ENCODE measurements at regions not wholly inside any gene's neighbourhood (a gene's known extent, or its start where the extent isn't known, plus 50 kb on each side); places are given as distances from the start of the nearest gene placed in this dataset.

DNA sequence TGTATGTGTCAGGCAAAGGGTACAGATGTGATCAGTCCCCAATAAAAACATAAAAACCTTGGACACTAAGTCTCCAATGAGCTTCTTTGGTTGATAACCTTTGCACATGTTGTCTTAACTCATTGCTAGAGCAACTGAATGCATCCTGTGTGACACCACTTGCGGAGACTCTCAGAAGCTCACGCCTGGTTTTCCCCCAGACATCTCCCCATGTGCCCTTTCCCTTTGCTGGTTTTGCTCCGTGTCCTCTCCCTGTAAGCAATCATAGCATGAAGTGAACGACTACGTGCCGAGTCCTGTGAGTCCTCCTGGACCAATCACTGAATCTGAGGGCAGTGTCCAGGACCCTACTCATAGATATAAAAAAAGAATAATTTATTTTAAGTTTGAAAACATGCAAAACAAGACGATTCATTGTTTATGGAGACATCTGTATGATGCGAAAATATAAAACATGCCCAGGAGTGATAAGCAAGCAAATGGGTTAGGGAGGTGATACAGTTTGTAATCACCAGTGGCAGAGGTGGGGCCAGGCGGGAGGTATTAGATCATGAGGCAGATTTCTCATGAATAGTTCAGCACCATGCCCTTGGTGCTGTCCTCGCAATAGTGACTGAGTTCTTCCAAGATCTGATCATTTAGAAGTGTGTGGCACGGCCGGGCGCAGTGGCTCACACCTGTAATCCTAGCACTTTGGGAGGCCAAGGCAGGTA lies 115.5 kb downstream of the MED10 start:
- no peaks in the 10 kb centered on the region for H4K20me1 ChIP-seq (replicated peaks in 1 of 2; ENCODE audit: control insufficient read depth in 1 of 2, insufficient read depth in 2 of 2, low read length in 2 of 2)
- no peak overlapping the region for H3K14ac ChIP-seq (ENCODE audit: insufficient read length)
- WGBS, 2 experiments (ENCODE audit: extremely low coverage in 1 of 2, insufficient coverage in 1 of 2, insufficient read length in 1 of 2, insufficient replicate concordance in 2 of 2, low coverage in 1 of 2, low lambda C conversion rate in 2 of 2, missing lambda C conversion rate in 1 of 2), result 83% methylated on average over 13 of the region's 13 CpGs; no CpG with 5 or more reads in 1 of the 2 experiments
- no peak overlapping the region for H3K27ac ChIP-seq (ENCODE audit: low read depth, low read length)
- H2BK15ac ChIP-seq (ENCODE audit: low read length), result no peak overlapping the region
- no peak overlapping the region for H3K4ac ChIP-seq (replicated peaks; ENCODE audit: insufficient read length, low read depth, low read length)
- H2AK5ac ChIP-seq (ENCODE audit: low read depth, low read length), result no peak overlapping the region
- H3K27me3 ChIP-seq (replicated peaks in 1 of 4; ENCODE audit: control insufficient read depth in 3 of 4, extremely low read depth in 1 of 4, insufficient read depth in 3 of 4, low read length in 3 of 4), result no peaks in the 10 kb centered on the region
- H3K18ac ChIP-seq (ENCODE audit: extremely low read depth, low read length), result no peak overlapping the region
- H3K56ac ChIP-seq (replicated peaks; ENCODE audit: insufficient read length, low read depth, low read length), result no peak overlapping the region
- H2AFZ ChIP-seq (ENCODE audit: low read length), result no peak overlapping the region
- H3K79me2 ChIP-seq (ENCODE audit: control insufficient read depth in 1 of 2, insufficient read depth in 2 of 2, low read length in 2 of 2), result no peaks in the 10 kb centered on the region
- no peak overlapping the region for H2BK120ac ChIP-seq (replicated peaks; ENCODE audit: low read depth, low read length)
- no peak overlapping the region for H2BK12ac ChIP-seq (ENCODE audit: low read depth, low read length)
- ChIA-PET POLR2A (ENCODE audit: partially characterized antibody) (no interaction called here), CTCF (ENCODE audit: partially characterized antibody) (no interaction called here)
- H2BK5ac ChIP-seq (ENCODE audit: low read depth, low read length), result no peak overlapping the region
- H3K23me2 ChIP-seq (ENCODE audit: low read depth, low read length), result no peaks in the 10 kb centered on the region
- no peak overlapping the region for H4K8ac ChIP-seq (ENCODE audit: extremely low read depth, insufficient read depth, low read length)
- H3K36me3 ChIP-seq (ENCODE audit: control insufficient read depth in 2 of 4, insufficient read depth in 4 of 4, low read length in 3 of 4), result no peaks in the 10 kb centered on the region
- H3K4me3 ChIP-seq (ENCODE audit: extremely low read depth in 1 of 4, insufficient read depth in 2 of 4, low read depth in 3 of 4, low read length in 4 of 4), result no peak overlapping the region
- TF ChIP-seq GTF2F1 (IDR thresholded peaks at IDR 0.05; ENCODE audit: borderline replicate concordance, low read depth, low read length) (no peak), SIN3A (conservative IDR thresholded peaks at IDR 0.05 in 1 of 2, IDR thresholded peaks at IDR 0.05 in 1 of 2; ENCODE audit: low read depth in 1 of 2, low read length in 2 of 2) (no peak), POLR2AphosphoS5 (IDR thresholded peaks at IDR 0.05; ENCODE audit: low read depth, low read length) (no peak)
- H3K4me2 ChIP-seq (ENCODE audit: insufficient read depth in 1 of 2, low read depth in 2 of 2, low read length in 2 of 2), result no peak overlapping the region
- H3K4me1 ChIP-seq (replicated peaks in 1 of 4; ENCODE audit: control insufficient read depth in 3 of 4, insufficient read depth in 4 of 4, low read length in 3 of 4), result no peaks in the 10 kb centered on the region
- H4K91ac ChIP-seq (replicated peaks; ENCODE audit: insufficient read length, low read length), result no peak overlapping the region
- no peak overlapping the region for H3K9ac ChIP-seq (replicated peaks in 1 of 4; ENCODE audit: extremely low read depth in 1 of 4, low read depth in 3 of 4, low read length in 3 of 4)
- H3K9me3 ChIP-seq (ENCODE audit: insufficient read depth in 2 of 2, low read depth in 1 of 2, low read length in 1 of 2), result no peaks in the 10 kb centered on the region
- FAIRE-seq (no peak), DNase-seq (ENCODE audit: low read depth in 1 of 2, low spot score in 2 of 2) (no peak)
- H3K23ac ChIP-seq (ENCODE audit: insufficient read length), result no peak overlapping the region
- H2BK20ac ChIP-seq (ENCODE audit: low read length), result no peak overlapping the region
- no peak overlapping the region for H4K5ac ChIP-seq (ENCODE audit: insufficient read length, low read depth, low read length)
- H3K79me1 ChIP-seq (ENCODE audit: low read depth, low read length), result no peaks in the 10 kb centered on the region

Measured in H1 (cell line).